ENCODE measurements at regions not wholly inside any gene's neighbourhood (a gene's known extent, or its start where the extent isn't known, plus 50 kb on each side); places are given as distances from the start of the nearest gene placed in this dataset.

- no peaks in the 10 kb centered on the region for H3K36me3 ChIP-seq
- TF ChIP-seq POLR2A (IDR thresholded peaks at IDR 0.05) (no peak), CTCF (IDR thresholded peaks at IDR 0.05) (no peak)
- no peak overlapping the region for H3K27ac ChIP-seq
- H3K4me1 ChIP-seq, result no peaks in the 10 kb centered on the region
- no peaks in the 10 kb centered on the region for H3K9me3 ChIP-seq
- no peak overlapping the region for H3K4me3 ChIP-seq
- H3K27me3 ChIP-seq, result no peaks in the 10 kb centered on the region
- no peak for DNase-seq
Measured at GRCh38 chr2:176709991-176710390, 440.7 kb downstream of the MTX2 start.

GRCh38 chr2:176710657-176711186, 441.5 kb downstream of the MTX2 start:
- Histone ChIP-seq H3K4me3 (no peak overlapping the region), H3K27me3 (no peaks in the 10 kb centered on the region), H3K9me3 (no peaks in the 10 kb centered on the region), H3K27ac (no peak overlapping the region), H3K4me1 (no peaks in the 10 kb centered on the region), H3K36me3 (no peaks in the 10 kb centered on the region)
- no peak for DNase-seq
- TF ChIP-seq CTCF (IDR thresholded peaks at IDR 0.05) (no peak), POLR2A (IDR thresholded peaks at IDR 0.05) (no peak)

- Histone ChIP-seq H3K27ac (no peak overlapping the region), H3K27me3 (no peaks in the 10 kb centered on the region), H3K4me1 (no peaks in the 10 kb centered on the region), H3K9me3 (no peaks in the 10 kb centered on the region), H3K36me3 (no peaks in the 10 kb centered on the region), H3K4me3 (no peak overlapping the region)
- TF ChIP-seq CTCF (IDR thresholded peaks at IDR 0.05) (no peak), POLR2A (IDR thresholded peaks at IDR 0.05) (no peak)
- no peak for DNase-seq
Measured at GRCh38 chr2:176725873-176726645, 456.8 kb downstream of the MTX2 start.

- no peak for TF ChIP-seq POLR2A (IDR thresholded peaks at IDR 0.05)
- no peak for DNase-seq
- Histone ChIP-seq H3K27me3 (no peaks in the 10 kb centered on the region), H3K4me3 (no peak overlapping the region), H3K4me1 (no peaks in the 10 kb centered on the region), H3K36me3 (no peaks in the 10 kb centered on the region), H3K27ac (no peak overlapping the region), H3K9me3 (no peaks in the 10 kb centered on the region)
Measured at GRCh38 chr2:176727696-176728095, 458.5 kb downstream of the MTX2 start.

GRCh38 chr2:176729706-176730569, 460.7 kb downstream of the MTX2 start:
- no peak for DNase-seq
- no peak overlapping the region for H3K27ac ChIP-seq
- TF ChIP-seq CTCF (IDR thresholded peaks at IDR 0.05) (no peak), POLR2A (IDR thresholded peaks at IDR 0.05) (no peak)
- no peaks in the 10 kb centered on the region for H3K9me3 ChIP-seq
- H3K4me3 ChIP-seq, result no peak overlapping the region
- no peaks in the 10 kb centered on the region for H3K27me3 ChIP-seq
- no peaks in the 10 kb centered on the region for H3K4me1 ChIP-seq
- no peaks in the 10 kb centered on the region for H3K36me3 ChIP-seq

- no peak for DNase-seq
Measured at GRCh38 chr2:176732780-176733179, 463.5 kb downstream of the MTX2 start.

More at GRCh38 chr2:176732780-176733179, 463.5 kb downstream of the MTX2 start:
- Histone ChIP-seq H3K36me3 (no peaks in the 10 kb centered on the region), H3K4me1 (no peaks in the 10 kb centered on the region), H3K27ac (no peak overlapping the region), H3K27me3 (no peaks in the 10 kb centered on the region), H3K9me3 (no peaks in the 10 kb centered on the region), H3K4me3 (no peak overlapping the region)
- no peak for TF ChIP-seq CTCF (IDR thresholded peaks at IDR 0.05)
- no peak for TF ChIP-seq POLR2A (IDR thresholded peaks at IDR 0.05)

All from Peyer's patch (tissue), 4 donors.